COLO668 (cell line): ENCODE measurements at regions not wholly inside any gene's neighbourhood (a gene's known extent, or its start where the extent isn't known, plus 50 kb on each side); places are given as distances from the start of the nearest gene placed in this dataset.
"Not testable (repeated sequence)": the region's sequence is repeated elsewhere in the genome, so short reads cannot be mapped to it uniquely, and the experiment has no call there.

ENCODE experiments used
- DNase-seq: peaks from one replicate; lab custom pipeline; 2025; ENCODE audit not compliant: unreplicated experiment; lab: John Stamatoyannopoulos, UW

DNA sequence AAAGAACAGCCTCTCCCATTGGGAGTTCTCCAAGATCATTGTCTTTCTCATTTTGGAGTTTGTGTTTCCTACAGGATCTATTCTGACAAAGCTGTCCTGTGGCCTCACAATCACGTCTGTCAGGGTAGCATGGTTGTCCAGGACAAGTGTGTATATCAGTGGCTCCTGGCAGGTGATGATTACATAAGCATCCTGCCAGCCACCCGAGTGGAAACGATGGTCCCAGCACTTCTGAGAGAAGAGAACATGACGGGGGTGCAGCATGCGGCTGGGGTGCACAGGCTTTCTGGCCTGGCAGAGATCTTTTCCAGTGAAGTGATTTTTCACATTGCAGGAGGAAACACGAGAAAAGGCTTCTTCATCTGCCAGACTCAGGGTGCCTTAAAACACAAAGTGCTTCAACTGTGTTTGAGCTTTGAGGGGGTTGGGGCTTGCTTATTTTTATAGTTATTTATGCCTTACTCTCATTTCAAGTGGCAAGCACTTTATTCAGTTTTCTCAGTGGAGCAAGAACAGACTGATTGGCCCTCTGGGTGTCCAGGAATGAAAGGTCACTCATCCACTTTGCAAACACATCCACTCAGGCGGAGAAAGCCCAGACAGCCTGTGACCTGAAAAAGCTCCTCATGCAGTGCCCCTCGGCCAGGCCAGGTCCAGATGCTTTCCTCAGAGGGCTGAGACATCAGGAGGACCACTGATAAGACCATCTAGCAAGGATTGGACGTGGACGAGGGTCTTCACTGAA, 186.0 kb downstream of the DUSP10 start:
- no peak for DNase-seq

DNA sequence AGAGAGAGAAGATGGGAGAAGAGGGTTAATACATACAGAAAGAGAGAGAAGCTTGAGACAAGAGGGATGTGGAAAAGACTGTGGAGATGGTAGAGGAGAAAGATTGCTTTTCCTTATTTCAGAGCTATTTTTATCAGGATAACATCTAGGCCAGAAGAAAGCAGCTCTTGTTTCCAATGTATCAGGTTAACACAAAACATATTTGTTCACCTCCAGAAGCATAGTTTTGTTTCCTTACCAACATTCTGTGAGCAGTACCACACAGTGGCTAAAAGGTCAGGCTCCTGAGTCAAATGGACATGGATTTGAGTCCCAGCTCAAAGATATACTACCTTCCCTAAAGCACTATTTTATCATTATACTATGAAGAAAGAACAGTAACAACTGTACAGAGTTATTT, 185.5 kb downstream of the DUSP10 start:
- no peak for DNase-seq

DNA sequence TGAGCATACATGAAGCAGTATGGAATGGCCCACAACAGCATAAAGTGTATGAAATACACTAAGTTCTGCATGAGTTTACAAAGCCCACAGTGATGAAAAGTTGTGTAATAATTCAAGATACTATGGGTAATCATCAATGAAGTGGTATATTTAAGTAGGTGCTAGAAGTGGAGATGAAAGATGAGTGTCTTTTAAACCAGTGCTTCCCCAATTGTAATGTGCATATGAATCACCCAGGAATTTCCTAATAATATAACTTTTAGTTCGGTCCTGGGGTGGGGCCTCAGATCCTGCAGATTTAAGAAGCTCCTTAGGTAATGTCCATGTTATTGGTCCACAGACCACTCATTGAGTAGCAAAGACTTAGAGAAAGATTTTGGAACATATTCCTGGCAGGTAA, 184.9 kb downstream of the DUSP10 start:
- DNase-seq = no peak

DNA sequence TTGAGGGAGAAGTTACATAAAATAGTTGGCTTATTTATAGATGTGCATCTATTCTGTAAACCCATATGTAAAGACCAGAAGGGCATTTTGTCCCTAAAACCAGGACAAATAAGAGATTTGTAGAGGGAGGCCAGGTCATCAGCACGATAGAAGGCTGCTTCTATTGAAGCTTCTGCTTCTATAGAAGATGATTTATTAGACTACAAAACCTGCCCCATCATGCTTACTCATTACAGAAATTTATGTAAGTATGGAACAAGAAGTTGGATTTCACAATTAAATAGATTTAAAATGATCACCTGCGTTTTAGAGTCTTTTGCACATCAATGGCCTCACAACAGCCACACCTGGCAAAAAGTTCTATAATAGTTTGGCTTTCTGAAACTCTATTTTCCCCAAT, 183.5 kb downstream of the DUSP10 start:
- no peak for DNase-seq

DNA sequence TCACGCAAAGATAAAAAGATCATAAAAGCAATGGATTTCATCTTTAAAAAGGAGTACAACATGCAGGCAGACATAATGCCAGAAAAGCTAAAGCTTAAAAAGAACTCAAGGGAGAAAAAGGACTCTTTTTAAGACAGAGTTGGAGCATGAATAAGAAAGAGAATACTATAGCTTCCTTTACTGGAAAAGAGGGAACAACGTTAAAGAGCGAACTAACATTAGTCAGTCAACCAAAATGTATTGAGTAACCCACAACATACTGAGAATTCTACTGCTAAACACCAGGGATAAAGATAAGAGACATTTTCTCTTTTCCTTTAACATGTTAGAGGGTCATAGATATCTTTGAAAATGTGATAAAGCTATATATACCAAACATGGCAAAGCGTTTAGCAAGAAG, 182.0 kb downstream of the DUSP10 start:
- no peak for DNase-seq

DNA sequence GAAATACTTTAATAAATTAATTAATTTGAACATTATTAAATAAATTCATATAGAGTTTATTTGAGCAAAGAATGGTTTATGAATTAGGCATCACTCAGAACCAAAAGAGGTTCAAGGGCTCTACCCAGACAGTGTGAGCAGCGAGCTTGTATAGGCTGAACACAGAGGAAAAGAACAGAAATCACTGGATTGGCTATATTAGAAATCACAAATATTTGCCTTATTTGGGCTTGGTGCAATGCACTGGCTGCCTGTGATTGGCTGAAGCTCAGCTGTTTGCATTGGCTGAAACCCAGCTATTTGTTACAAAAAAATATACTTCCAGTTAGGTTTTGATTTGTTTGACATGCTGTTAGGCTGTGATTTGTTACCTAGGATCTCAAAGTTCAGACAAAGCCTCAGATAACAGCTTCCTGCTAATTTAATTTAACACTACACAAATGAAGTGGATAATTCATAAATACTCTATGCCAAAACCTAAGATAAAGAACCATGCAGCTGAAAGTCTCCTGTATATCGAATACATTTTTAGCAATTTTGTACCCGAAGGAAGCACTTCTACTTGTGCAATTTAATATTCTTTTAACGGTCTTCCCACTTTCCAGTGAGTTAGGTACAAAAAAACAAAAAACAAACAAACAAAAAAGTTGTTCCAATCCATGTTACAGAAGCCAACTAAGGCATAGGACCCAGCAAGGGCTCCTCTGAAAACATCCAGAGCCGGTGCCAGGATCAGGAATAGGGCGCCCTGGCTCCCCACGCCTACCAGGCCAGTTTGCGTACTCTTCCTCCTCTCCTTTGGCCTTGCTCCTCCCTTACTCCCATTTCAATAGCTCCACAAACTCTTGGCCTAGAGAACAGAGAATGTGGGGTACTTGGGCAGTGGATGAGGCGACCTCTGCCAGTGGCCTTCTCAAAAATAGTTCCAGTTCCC, 179.1 kb downstream of the DUSP10 start:
- no peak for DNase-seq

DNA sequence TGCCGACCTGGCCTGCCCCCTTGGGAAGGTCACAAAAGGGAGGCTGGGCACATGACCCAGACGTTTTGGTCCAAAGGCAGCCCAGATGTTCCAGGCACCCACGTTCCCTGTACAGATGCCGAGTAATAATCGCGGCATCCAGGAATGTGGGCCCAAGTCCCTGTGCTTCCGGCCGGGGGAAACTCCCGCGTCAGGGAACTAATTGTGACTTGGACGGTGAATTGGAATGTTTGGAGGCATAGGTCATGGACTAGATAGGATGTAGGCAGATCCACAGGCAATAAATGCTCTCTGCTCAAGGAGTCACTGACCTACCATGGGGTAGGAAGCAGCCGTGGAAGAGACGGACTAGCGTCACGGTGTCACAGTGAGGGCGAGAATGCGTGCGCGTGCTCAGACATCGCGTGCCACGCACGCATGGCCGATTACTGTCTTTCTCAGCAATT, 178.4 kb downstream of the DUSP10 start:
- no peak for DNase-seq

DNA sequence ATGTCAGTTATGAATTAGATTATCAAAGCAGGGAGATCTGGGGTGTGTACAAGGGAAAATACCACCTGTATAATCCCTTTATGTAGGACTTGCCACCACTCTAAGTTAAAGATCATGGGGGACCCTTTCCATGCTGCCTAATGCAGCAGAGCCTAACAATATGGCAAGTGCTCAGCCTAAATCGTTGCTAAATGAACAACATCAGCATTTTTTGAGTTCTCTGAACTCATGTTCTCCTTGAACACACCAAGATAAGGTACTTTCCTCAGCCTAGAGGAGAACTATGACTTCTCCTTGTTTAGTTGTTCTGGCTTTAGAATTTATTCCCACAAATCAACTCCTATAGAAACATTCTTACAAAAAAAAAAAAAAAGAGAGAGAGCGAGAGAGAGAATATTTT, 177.0 kb downstream of the DUSP10 start:
- no peak for DNase-seq

DNA sequence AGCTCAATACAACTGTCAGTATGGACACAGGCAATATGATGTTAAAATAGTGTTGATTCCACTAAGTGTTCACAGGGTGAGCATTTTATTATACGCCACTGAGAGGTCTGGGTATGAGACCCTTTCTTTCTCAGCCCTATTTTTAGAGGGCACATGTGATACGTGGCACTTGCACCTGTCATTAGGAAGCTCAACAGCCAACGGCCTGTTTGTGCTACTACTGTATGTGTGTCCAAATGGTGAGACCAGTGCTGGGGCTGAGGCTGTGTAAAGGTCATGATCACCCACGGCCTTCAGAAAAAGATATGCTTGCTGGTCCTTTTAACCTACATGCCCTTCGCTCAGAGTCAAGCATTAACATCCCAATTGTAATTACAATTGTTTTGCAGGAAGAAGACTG, 176.2 kb downstream of the DUSP10 start:
- DNase-seq = no peak

DNA sequence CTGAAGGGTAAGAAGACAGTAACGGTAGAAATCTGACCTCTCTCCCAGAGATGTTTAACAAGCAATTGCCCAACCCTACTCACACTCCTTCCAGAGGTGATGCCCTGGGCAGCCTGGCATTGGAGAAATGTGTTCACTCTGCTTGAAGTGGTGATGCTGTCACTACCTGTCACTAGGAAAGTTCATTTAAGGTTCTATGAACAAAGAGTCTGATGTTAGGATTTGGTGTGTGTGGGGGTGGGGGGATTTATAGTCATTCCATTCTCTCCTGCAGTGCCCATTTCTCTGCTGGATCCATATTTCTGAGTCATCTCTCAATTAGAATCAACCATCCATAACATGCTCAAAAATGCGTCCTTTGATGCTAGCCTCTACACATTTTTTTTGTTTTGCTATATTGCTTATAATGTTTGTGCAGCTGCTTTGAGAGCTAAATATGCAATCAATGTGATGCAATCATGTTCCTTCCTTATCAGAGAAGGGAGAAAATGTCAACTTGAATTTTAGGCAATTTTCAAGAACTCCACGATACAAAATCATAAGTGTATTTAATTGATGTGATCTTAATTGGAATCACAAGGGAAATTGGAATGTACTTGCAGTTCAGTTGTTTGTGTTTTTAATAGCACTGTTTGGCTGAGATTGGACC, 173.9 kb downstream of the DUSP10 start:
- no peak for DNase-seq

DNA sequence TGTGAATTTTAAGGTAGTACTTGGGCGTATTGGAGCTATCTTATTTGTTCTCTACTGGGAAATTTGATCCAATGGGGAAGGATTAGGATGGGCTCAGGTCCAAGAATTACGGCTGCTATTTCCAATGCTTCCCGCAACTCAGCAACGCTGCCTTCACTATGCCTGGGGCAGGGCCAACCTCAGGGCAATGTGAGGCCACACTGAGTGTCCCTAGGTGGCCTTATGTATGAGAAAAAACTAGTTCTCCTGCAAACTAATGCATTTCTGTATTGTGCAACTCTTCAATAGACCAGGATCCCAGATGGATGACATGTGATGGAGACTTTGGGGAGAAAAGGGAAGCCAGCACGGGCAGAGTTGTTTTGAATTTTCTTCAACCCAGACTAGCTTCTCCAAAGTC, 168.1 kb downstream of the DUSP10 start:
- no peak for DNase-seq

DNA sequence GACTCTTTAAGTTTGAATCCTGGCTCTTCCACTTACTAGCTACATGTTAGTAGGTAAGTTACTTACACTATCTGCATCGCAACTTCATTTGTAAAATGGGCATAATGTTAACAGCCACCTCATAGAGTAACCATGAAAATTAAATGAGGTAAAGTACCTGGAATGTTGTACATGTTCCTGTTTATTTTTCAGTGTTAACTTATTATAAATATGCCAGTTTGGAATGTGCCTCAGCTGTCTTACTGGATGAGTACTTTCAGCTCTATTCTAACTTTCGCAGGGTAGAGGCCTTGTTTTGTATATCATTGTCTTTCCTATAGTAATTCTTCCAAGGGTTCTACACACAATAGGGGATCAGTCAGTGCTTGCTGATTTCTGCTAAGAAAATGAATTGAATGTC, 167.4 kb downstream of the DUSP10 start:
- DNase-seq = no peak

DNA sequence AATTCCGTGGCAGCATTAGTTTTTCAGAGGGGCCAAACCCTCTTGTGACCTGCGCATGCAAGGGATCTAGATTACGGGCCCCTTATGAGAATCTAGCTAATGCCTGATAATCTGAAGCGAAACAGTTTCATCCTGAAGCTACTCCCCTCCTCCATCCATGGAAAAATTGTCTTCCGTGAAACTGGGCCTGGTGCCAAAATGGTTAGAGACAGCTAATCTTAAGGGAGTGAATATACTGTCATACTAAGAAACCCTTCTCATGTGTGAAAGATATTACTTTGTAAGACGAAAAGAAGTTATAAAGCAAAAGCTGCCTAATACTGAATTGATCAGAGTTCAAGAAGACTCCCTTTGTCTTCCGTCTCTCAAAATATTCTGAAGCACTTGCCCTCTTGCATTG, 166.3 kb downstream of the DUSP10 start:
- no peak for DNase-seq

DNA sequence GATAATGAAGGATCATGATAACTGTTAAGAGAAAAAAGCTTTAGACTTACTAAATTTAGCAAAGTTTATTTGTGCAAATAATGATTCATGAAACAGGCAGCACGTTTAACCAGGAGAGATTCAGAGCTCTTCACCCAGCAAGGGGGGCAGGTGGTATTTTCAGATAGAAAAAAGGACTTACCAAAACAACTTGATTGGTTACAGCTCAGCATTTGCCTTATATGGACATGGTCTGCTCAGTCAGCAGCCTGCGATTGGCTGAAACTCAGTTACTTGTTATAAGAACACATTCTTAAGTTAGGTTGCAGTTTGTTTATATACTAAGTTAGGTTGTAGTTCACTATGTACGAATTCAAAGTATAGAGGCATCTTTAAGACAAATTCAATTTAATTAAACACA, 165.6 kb downstream of the DUSP10 start:
- DNase-seq = no peak

DNA sequence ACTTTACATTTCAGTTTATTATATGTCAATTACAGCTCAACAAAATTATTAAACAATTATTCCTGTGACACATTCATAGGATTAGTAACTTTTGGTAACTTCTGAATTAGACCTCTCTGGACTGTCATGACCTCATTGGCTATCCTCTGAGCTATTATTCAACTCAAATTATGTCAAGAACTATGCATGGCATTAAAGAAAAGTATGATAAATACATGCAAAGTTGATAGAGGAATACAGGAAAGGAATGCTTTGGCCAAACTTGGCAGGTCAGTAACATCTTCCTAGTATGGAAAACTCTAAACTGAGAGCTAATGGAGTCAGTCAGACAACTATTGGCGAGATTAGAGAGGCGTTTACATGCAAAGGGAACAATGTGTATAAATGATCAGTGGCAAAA, 158.4 kb downstream of the DUSP10 start:
- DNase-seq = no peak

DNA sequence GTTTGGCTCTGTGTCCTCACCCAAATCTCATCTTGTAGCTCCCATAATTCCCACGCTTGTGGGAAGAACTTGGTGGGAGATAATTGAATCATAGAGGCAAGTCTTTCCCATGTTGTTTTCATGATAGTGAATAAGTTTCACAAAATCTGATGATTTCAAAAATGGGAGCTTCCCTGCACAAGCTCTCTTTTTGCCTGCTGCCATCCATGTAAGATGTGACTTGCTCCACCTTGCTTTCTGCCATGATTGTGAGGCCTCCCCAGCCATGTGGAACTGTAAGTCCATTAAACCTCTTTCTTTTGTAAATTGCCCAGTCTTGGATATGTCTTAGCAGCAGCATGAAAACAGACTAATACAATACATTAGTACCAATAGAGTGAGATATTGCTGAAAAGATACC, 154.9 kb downstream of the DUSP10 start:
- not testable (repeated sequence) for DNase-seq

DNA sequence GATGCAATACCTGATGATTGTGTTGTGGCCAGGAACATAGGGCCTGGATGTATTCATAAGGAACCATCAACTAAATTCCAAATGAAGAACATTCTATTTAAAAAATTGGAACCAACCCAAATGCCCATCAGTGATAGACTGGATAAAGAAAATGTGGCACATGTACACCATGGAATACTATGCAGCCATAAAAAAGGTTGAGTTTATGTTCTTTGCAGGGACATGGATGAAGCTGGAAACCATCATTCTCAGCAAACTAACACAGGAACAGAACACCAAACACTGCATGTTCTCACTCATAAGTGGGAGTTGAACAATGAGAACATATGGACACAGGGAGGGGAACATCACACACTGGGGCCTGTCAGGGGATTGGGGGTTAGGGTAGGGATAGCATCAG, 150.6 kb downstream of the DUSP10 start:
- DNase-seq = not testable (repeated sequence)

DNA sequence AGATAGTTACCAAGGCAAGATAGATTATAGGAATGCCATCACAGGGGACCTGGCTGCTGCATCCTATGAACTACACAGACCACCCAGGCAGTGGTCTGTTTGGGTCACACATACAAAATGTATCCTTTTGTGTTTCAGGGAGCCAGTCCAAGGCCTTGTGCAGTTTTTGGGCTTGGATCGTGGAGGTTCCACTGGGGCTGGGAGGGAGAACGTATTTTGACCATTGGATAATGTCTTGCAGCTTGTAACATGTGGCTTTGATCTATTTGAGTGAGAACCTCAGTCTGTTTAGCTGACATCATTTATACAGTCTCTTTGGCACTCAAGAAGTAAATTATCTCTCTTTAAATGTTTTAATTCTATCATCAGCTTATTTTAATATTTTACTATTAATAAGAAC, 147.3 kb downstream of the DUSP10 start:
- no peak for DNase-seq

DNA sequence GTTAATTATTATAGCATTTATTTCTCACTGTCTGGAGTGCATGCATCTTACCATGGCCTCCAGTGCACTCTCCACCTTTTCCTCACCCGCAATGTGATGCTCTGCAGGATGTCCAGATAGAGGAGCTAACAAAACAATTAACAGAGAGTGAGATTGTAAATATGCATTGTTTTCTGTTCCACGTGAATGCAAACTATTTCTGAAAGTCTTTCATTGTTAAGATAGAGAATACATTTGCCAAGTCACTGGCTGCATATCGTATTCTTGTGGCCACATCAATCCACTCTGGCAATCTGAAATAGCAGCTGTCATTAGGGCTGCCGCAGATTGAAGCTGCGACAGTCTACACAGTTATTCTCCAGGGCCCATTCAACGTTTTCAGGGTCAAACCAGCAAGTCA, 143.8 kb downstream of the DUSP10 start:
- DNase-seq = no peak

DNA sequence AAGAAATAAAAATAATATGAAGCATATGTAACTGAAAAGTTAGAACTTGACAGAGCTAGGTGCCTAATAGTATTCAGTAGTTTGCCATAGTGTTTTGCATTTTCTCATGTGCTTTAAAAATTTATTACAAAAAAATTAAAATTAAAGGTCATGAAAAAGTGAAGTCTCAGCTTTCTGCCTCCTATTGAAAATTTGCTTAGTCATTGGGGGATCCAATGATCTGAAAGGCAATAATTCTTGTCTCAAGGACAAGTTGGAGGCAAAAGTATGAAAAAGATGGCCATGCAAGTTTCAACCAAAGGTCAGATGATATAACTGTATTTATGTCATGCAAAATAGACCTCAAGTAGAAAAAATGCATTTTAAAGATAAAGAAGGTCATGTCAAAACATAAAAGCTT, 140.7 kb downstream of the DUSP10 start:
- DNase-seq = no peak

DNA sequence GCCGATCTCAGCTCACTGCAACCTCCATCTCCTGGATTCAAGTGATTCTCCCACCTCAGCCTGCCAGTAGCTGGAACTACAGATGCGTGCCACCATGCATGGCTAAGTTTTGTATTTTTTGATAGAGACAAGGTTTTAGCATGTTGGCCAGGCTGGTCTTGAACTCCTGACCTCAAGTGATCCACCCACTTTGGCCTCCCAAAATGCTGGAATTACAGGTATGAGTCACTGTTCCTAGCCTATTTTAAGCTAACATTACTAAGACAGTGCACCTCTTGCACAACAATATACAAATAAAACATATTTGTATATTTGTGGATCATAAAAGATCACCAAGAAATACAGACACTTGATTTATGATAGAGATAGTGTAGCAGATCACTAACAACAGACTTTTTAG, 139.1 kb downstream of the DUSP10 start:
- no peak for DNase-seq

DNA sequence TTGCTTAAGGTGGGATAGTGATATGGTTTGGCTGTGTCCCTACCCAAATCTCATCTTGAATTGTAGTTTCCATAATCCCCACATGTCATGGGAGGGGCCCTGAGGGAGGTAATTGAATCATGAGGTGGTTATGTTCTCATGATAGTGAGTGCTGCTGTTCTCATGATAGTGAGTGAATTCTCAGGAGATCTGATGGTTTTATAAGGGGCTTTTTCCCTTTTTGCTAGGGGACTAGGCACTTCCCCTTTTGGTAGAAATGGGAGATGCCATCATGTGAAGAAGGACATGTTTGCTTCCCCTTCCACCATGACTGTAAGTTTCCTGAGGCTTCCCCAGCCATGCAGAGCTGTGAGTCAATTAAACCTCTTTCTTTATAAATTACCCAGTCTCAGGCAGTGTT, 137.5 kb downstream of the DUSP10 start:
- not testable (repeated sequence) for DNase-seq
